Upper lobe of left lung (tissue), 4 donors: ENCODE measurements at regions not wholly inside any gene's neighbourhood (a gene's known extent, or its start where the extent isn't known, plus 50 kb on each side); places are given as distances from the start of the nearest gene placed in this dataset.

Experiments used
- CTCF ChIP-seq, 6 experiments: fragments of 450-650 bp in 4 of 6; fragments of 200-600 bp in 2 of 6; sonication (generic) in 2 of 6; IDR thresholded peaks; one replicate each; pipeline ENCODE4 v1.5.1; 2016 to 2019; ENCODE audit warnings: antibody characterized with exemption in 6 of 6
- EP300 ChIP-seq, 4 donors: sonication (generic); formaldehyde crosslinking; IDR thresholded peaks; one replicate each; pipeline ENCODE4 v1.5.1; 2017; ENCODE audit warnings: antibody characterized with exemption in 4 of 4, control low read depth in 2 of 4
- POLR2A ChIP-seq, 4 donors: fragments of 450-650 bp; IDR thresholded peaks; one replicate each; pipeline ENCODE4 v1.5.1; 2016 to 2017; ENCODE audit warnings: antibody characterized with exemption in 4 of 4, mild to moderate bottlenecking in 2 of 4
- POLR2AphosphoS5 ChIP-seq, 2 donors: sonication (generic); formaldehyde crosslinking; IDR thresholded peaks; one replicate each; pipeline ENCODE4 v1.5.1; 2017; ENCODE audit warnings: antibody characterized with exemption in 2 of 2

- no peak for TF ChIP-seq CTCF (IDR thresholded peaks at IDR 0.05)
- no peak for TF ChIP-seq EP300 (IDR thresholded peaks at IDR 0.05)
- TF ChIP-seq POLR2A (IDR thresholded peaks at IDR 0.05), result no peak
- TF ChIP-seq POLR2AphosphoS5 (IDR thresholded peaks at IDR 0.05), result no peak
Measured at GRCh38 chr10:113495553-113495952, 57.3 kb upstream of the HABP2 start.
